Astrocyte of the hippocampus (primary cell): ENCODE measurements at regions not wholly inside any gene's neighbourhood (a gene's known extent, or its start where the extent isn't known, plus 50 kb on each side); places are given as distances from the start of the nearest gene placed in this dataset.
"Not testable (repeated sequence)": the region's sequence is repeated elsewhere in the genome, so short reads cannot be mapped to it uniquely, and the experiment has no call there.

ENCODE experiments used
- DNase-seq: peaks from one replicate; pipeline ENCODE4 v3.0.0; 2011; ENCODE audit warnings: low read depth, low spot score

- DNase-seq: no peak
Measured at GRCh38 chr6:21771626-21772320, 178.2 kb downstream of the SOX4 start.

- no peak for DNase-seq
Measured at GRCh38 chr6:21772477-21772876, 178.9 kb downstream of the SOX4 start.

- DNase-seq: no peak
Measured at GRCh38 chr6:21772884-21773575, 179.5 kb downstream of the SOX4 start.

GRCh38 chr6:21773576-21773968 is 180.0 kb downstream of the SOX4 start:
- no peak for DNase-seq

GRCh38 chr6:21777846-21778245 is 184.3 kb downstream of the SOX4 start:
- DNase-seq: no peak

- no peak for DNase-seq
Measured at GRCh38 chr6:21780141-21780540, 186.6 kb downstream of the SOX4 start.

GRCh38 chr6:21780679-21781078 is 187.1 kb downstream of the SOX4 start:
- peak; percentile 51 for DNase-seq

GRCh38 chr6:21781128-21781527 is 187.6 kb downstream of the SOX4 start:
- peak; percentile 37 for DNase-seq

- DNase-seq: no peak
Measured at GRCh38 chr6:21785164-21785563, 191.6 kb downstream of the SOX4 start.

- no peak for DNase-seq
Measured at GRCh38 chr6:21791056-21791455, 197.5 kb downstream of the SOX4 start.

GRCh38 chr6:21791581-21791980 is 198.0 kb downstream of the SOX4 start:
- no peak for DNase-seq

- no peak for DNase-seq
Measured at GRCh38 chr6:21792177-21792576, 198.6 kb downstream of the SOX4 start.

GRCh38 chr6:21796979-21797378 is 203.4 kb downstream of the SOX4 start:
- DNase-seq: not testable (repeated sequence)

GRCh38 chr6:21798468-21798867 is 204.9 kb downstream of the SOX4 start:
- no peak for DNase-seq

GRCh38 chr6:21800330-21800729 is 206.8 kb downstream of the SOX4 start:
- no peak for DNase-seq

- peak; percentile 82 for DNase-seq
Measured at GRCh38 chr6:21800948-21801438, 207.4 kb downstream of the SOX4 start.

- no peak for DNase-seq
Measured at GRCh38 chr6:21801446-21802174, 208.1 kb downstream of the SOX4 start.

- DNase-seq: no peak
Measured at GRCh38 chr6:21802175-21802822, 208.7 kb downstream of the SOX4 start.

- peak; percentile 84 for DNase-seq
Measured at GRCh38 chr6:21804941-21805610, 211.5 kb downstream of the SOX4 start.

GRCh38 chr6:21807299-21808044 is 213.9 kb downstream of the SOX4 start:
- DNase-seq: no peak

- peak; percentile 79 for DNase-seq
Measured at GRCh38 chr6:21808045-21808470, 214.5 kb downstream of the SOX4 start.
